ENCODE measurements at regions not wholly inside any gene's neighbourhood (a gene's known extent, or its start where the extent isn't known, plus 50 kb on each side); places are given as distances from the start of the nearest gene placed in this dataset.

GRCh38 chr1:198825254-198825653 is 186.4 kb downstream of the PTPRC start:
- no peak overlapping the region for H3K4me3 ChIP-seq (ENCODE audit: insufficient read depth, low read depth, low read length)
- H3K27ac ChIP-seq (ENCODE audit: low read depth, low read length), result no peak overlapping the region
- H3K4me1 ChIP-seq (ENCODE audit: insufficient read depth, low read length), result no peaks in the 10 kb centered on the region
- H2AFZ ChIP-seq (ENCODE audit: low read depth, low read length), result no peak overlapping the region
- no peak overlapping the region for H3K4me2 ChIP-seq (ENCODE audit: low read length)
- Mint-ChIP-seq H3K36me3 (ENCODE audit: low read depth, unreplicated experiment) (peaks cover 8% of the 10 kb centered on the region), H3K4me3 (ENCODE audit: unreplicated experiment) (no peak overlapping the region), H3K27ac (ENCODE audit: unreplicated experiment) (no peak overlapping the region), H3K27me3 (ENCODE audit: low read depth, unreplicated experiment) (no peaks in the 10 kb centered on the region), H3K4me1 (ENCODE audit: low read depth, unreplicated experiment) (peaks cover 6% of the 10 kb centered on the region), H3K9me3 (ENCODE audit: unreplicated experiment) (no peaks in the 10 kb centered on the region)
- TF ChIP-seq CTCF (IDR thresholded peaks at IDR 0.05; ENCODE audit: insufficient read depth, low read depth, low read length), result no peak
- no peak for TF ChIP-seq EZH2 (IDR thresholded peaks at IDR 0.05; ENCODE audit: insufficient read depth, low read length)
- H3K36me3 ChIP-seq (ENCODE audit: insufficient read depth, low read length), result no peaks in the 10 kb centered on the region
- H3K27me3 ChIP-seq (ENCODE audit: insufficient read depth, low read length), result no peaks in the 10 kb centered on the region
- peaks cover 11% of the 10 kb centered on the region for H4K20me1 ChIP-seq (ENCODE audit: insufficient read depth, low read length)
- DNase-seq (ENCODE audit: low read depth) (no peak), FAIRE-seq (no peak)
- no peak overlapping the region for H3K9ac ChIP-seq (ENCODE audit: low read length)
- no peaks in the 10 kb centered on the region for H3K79me2 ChIP-seq (ENCODE audit: insufficient read depth, low read length)
- H3K9me3 ChIP-seq (ENCODE audit: insufficient read depth, low read depth, low read length), result no peaks in the 10 kb centered on the region

- Mint-ChIP-seq H3K27me3 (ENCODE audit: low read depth, unreplicated experiment) (no peaks in the 10 kb centered on the region), H3K4me3 (ENCODE audit: unreplicated experiment) (no peak overlapping the region), H3K27ac (ENCODE audit: unreplicated experiment) (no peak overlapping the region), H3K9me3 (ENCODE audit: unreplicated experiment) (no peaks in the 10 kb centered on the region), H3K4me1 (ENCODE audit: low read depth, unreplicated experiment) (peaks cover 12% of the 10 kb centered on the region), H3K36me3 (ENCODE audit: low read depth, unreplicated experiment) (peaks cover 8% of the 10 kb centered on the region)
- Histone ChIP-seq H3K27me3 (ENCODE audit: insufficient read depth, low read length) (no peaks in the 10 kb centered on the region), H4K20me1 (ENCODE audit: insufficient read depth, low read length) (peaks cover 15% of the 10 kb centered on the region), H3K4me1 (ENCODE audit: insufficient read depth, low read length) (no peaks in the 10 kb centered on the region), H3K4me2 (ENCODE audit: low read length) (no peak overlapping the region), H3K27ac (ENCODE audit: low read depth, low read length) (no peak overlapping the region), H3K79me2 (ENCODE audit: insufficient read depth, low read length) (no peaks in the 10 kb centered on the region), H3K9ac (ENCODE audit: low read length) (no peak overlapping the region), H3K4me3 (ENCODE audit: insufficient read depth, low read depth, low read length) (no peak overlapping the region), H3K36me3 (ENCODE audit: insufficient read depth, low read length) (no peaks in the 10 kb centered on the region), H3K9me3 (ENCODE audit: insufficient read depth, low read depth, low read length) (no peaks in the 10 kb centered on the region), H2AFZ (ENCODE audit: low read depth, low read length) (no peak overlapping the region)
- TF ChIP-seq EZH2 (IDR thresholded peaks at IDR 0.05; ENCODE audit: insufficient read depth, low read length) (no peak), CTCF (IDR thresholded peaks at IDR 0.05; ENCODE audit: insufficient read depth, low read depth, low read length) (no peak)
- DNase-seq (ENCODE audit: low read depth) (no peak), FAIRE-seq (no peak)
These were observed 190.5 kb downstream of the PTPRC start for GRCh38 chr1:198829356-198829755.

GRCh38 chr1:198829944-198830343 is 191.1 kb downstream of the PTPRC start:
- no peak for FAIRE-seq
- peaks cover 16% of the 10 kb centered on the region for H4K20me1 ChIP-seq (ENCODE audit: insufficient read depth, low read length)
- H2AFZ ChIP-seq (ENCODE audit: low read depth, low read length), result no peak overlapping the region
- no peaks in the 10 kb centered on the region for H3K79me2 ChIP-seq (ENCODE audit: insufficient read depth, low read length)
- no peak overlapping the region for H3K27ac Mint-ChIP-seq (ENCODE audit: unreplicated experiment)
- no peaks in the 10 kb centered on the region for H3K4me1 ChIP-seq (ENCODE audit: insufficient read depth, low read length)
- no peaks in the 10 kb centered on the region for H3K36me3 ChIP-seq (ENCODE audit: insufficient read depth, low read length)
- H3K9ac ChIP-seq (ENCODE audit: low read length), result no peak overlapping the region
- no peaks in the 10 kb centered on the region for H3K9me3 Mint-ChIP-seq (ENCODE audit: unreplicated experiment)
- peaks cover 12% of the 10 kb centered on the region for H3K4me1 Mint-ChIP-seq (ENCODE audit: low read depth, unreplicated experiment)
- H3K27me3 Mint-ChIP-seq (ENCODE audit: low read depth, unreplicated experiment), result no peaks in the 10 kb centered on the region
- H3K4me3 ChIP-seq (ENCODE audit: insufficient read depth, low read depth, low read length), result no peak overlapping the region
- no peak overlapping the region for H3K4me3 Mint-ChIP-seq (ENCODE audit: unreplicated experiment)
- no peak for TF ChIP-seq EZH2 (IDR thresholded peaks at IDR 0.05; ENCODE audit: insufficient read depth, low read length)
- TF ChIP-seq CTCF (IDR thresholded peaks at IDR 0.05; ENCODE audit: insufficient read depth, low read depth, low read length), result peak; percentile 7
- DNase-seq (ENCODE audit: low read depth), result peak; percentile 14
- H3K9me3 ChIP-seq (ENCODE audit: insufficient read depth, low read depth, low read length), result no peaks in the 10 kb centered on the region
- peaks cover 9% of the 10 kb centered on the region for H3K36me3 Mint-ChIP-seq (ENCODE audit: low read depth, unreplicated experiment)
- H3K27me3 ChIP-seq (ENCODE audit: insufficient read depth, low read length), result no peaks in the 10 kb centered on the region
- H3K27ac ChIP-seq (ENCODE audit: low read depth, low read length), result no peak overlapping the region
- no peak overlapping the region for H3K4me2 ChIP-seq (ENCODE audit: low read length)

Data from astrocyte (in vitro differentiated cells and primary cell).